Activated CD4-positive, alpha-beta T cell treated with anti-CD3 and anti-CD28 coated beads, Interleukin-2, Interleukin-6, amounts not matched to agents 100 ng/mL and 50 ng/mL, durations not matched to agents 16 hours and 8 hours (primary cell): ENCODE measurements at regions not wholly inside any gene's neighbourhood (a gene's known extent, or its start where the extent isn't known, plus 50 kb on each side); places are given as distances from the start of the nearest gene placed in this dataset.
"Not testable (repeated sequence)": the region's sequence is repeated elsewhere in the genome, so short reads cannot be mapped to it uniquely, and the experiment has no call there.

Experiments
- DNase-seq: peaks from one replicate; pipeline ENCODE4 v3.0.0-alpha.2; 2020

GRCh38 chr12:45490232-45490881, 239.1 kb upstream of the ARID2 start:
- no peak for DNase-seq

- no peak for DNase-seq
These were observed 235.2 kb upstream of the ARID2 start for GRCh38 chr12:45494279-45494678.

GRCh38 chr12:45498645-45499044, 230.9 kb upstream of the ARID2 start:
- DNase-seq = no peak

GRCh38 chr12:45502481-45503128, 226.9 kb upstream of the ARID2 start:
- DNase-seq = no peak

- DNase-seq = no peak
These were observed 225.6 kb upstream of the ARID2 start for GRCh38 chr12:45503899-45504298.

- DNase-seq = no peak
These were observed 225.0 kb upstream of the ARID2 start for GRCh38 chr12:45504316-45505010.

- no peak for DNase-seq
These were observed 220.3 kb upstream of the ARID2 start for GRCh38 chr12:45509187-45509586.

- DNase-seq = no peak
These were observed 219.9 kb upstream of the ARID2 start for GRCh38 chr12:45509621-45510020.

GRCh38 chr12:45517381-45517780, 212.1 kb upstream of the ARID2 start:
- DNase-seq = no peak

- DNase-seq = peak; percentile 37
These were observed 210.9 kb upstream of the ARID2 start for GRCh38 chr12:45518291-45519235.

- DNase-seq = no peak
These were observed 207.3 kb upstream of the ARID2 start for GRCh38 chr12:45522227-45522626.

GRCh38 chr12:45526823-45527222, 202.7 kb upstream of the ARID2 start:
- DNase-seq = not testable (repeated sequence)

- DNase-seq = no peak
These were observed 197.4 kb upstream of the ARID2 start for GRCh38 chr12:45532113-45532512.

- no peak for DNase-seq
These were observed 193.8 kb upstream of the ARID2 start for GRCh38 chr12:45535610-45536180.

- DNase-seq = no peak
These were observed 193.2 kb upstream of the ARID2 start for GRCh38 chr12:45536284-45536683.

GRCh38 chr12:45540661-45541341, 188.7 kb upstream of the ARID2 start:
- no peak for DNase-seq

GRCh38 chr12:45543887-45544286, 185.6 kb upstream of the ARID2 start:
- peak; percentile 85 for DNase-seq

- no peak for DNase-seq
These were observed 183.0 kb upstream of the ARID2 start for GRCh38 chr12:45546545-45546944.

GRCh38 chr12:45547132-45547531, 182.4 kb upstream of the ARID2 start:
- DNase-seq = no peak

GRCh38 chr12:45547822-45548221, 181.7 kb upstream of the ARID2 start:
- no peak for DNase-seq

GRCh38 chr12:45548426-45548825, 181.1 kb upstream of the ARID2 start:
- no peak for DNase-seq

- DNase-seq = no peak
These were observed 180.1 kb upstream of the ARID2 start for GRCh38 chr12:45549337-45549902.
